ENCODE measurements at regions not wholly inside any gene's neighbourhood (a gene's known extent, or its start where the extent isn't known, plus 50 kb on each side); places are given as distances from the start of the nearest gene placed in this dataset.

GRCh38 chr16:62764572-62764971, 728.3 kb upstream of the CDH8 start:
- TF ChIP-seq CTCF (IDR thresholded peaks at IDR 0.05; ENCODE audit: insufficient read depth, low read length) (no peak), POLR2AphosphoS5 (IDR thresholded peaks at IDR 0.05; ENCODE audit: low read depth) (no peak), SPI1 (IDR thresholded peaks at IDR 0.05; ENCODE audit: borderline replicate concordance, low read depth) (no peak), REST (IDR thresholded peaks at IDR 0.05; ENCODE audit: insufficient replicate concordance, low read depth) (no peak)

All from HL-60 (cell line).